AG04449 (cell line): ENCODE measurements at regions not wholly inside any gene's neighbourhood (a gene's known extent, or its start where the extent isn't known, plus 50 kb on each side); places are given as distances from the start of the nearest gene placed in this dataset.

Source experiments
- CTCF ChIA-PET: fragments of 350-600 bp; formaldehyde crosslinking; extraction: SDS; loops from one replicate; lab custom pipeline; 2021; ENCODE audit warnings: antibody characterized with exemption; lab: Yijun Ruan, JAX
- POLR2A ChIA-PET: fragments of 400-600, 350-600 bp; formaldehyde crosslinking; extraction: SDS; loops from one replicate; lab custom pipeline; 2020; ENCODE audit warnings: antibody characterized with exemption, inconsistent platforms; lab: Yijun Ruan, JAX
- DNase-seq: peaks from one replicate; pipeline ENCODE4 v3.0.0-alpha.2; 2010; ENCODE audit warnings: low read depth, low spot score
- H3K4me3 ChIP-seq: 2 replicates; pipeline ENCODE4 v1.5.1; 2011; ENCODE audit warnings: low read depth, mild to moderate bottlenecking, control low read depth, low read length
- CTCF ChIP-seq: IDR thresholded peaks from one replicate; pipeline ENCODE4 v1.5.1; 2011; ENCODE audit warnings: mild to moderate bottlenecking, moderate library complexity, low read length, control low read depth, inconsistent platforms; ENCODE audit not compliant: insufficient read depth; ENCODE audit errors: missing control alignments

- no peak for TF ChIP-seq CTCF
- CTCF ChIA-PET: no interaction called here
- no peak for DNase-seq
- H3K4me3 ChIP-seq: no peak overlapping the region
- POLR2A ChIA-PET: no interaction called here
Observed at GRCh38 chr2:142598846-142599245, 278.6 kb upstream of the KYNU start.

- CTCF ChIA-PET: no interaction called here
- no peak overlapping the region for H3K4me3 ChIP-seq
- no peak for DNase-seq
- no peak for TF ChIP-seq CTCF
- POLR2A ChIA-PET: no interaction called here
Observed at GRCh38 chr2:142596334-142597088, 281.0 kb upstream of the KYNU start.

GRCh38 chr2:142594935-142595334 is 282.5 kb upstream of the KYNU start:
- ChIA-PET POLR2A (no interaction called here), CTCF (no interaction called here)
- no peak for TF ChIP-seq CTCF
- H3K4me3 ChIP-seq: no peak overlapping the region
- no peak for DNase-seq

GRCh38 chr2:142592171-142592570 is 285.3 kb upstream of the KYNU start:
- TF ChIP-seq CTCF: no peak
- ChIA-PET POLR2A (no interaction called here), CTCF (no interaction called here)
- no peak for DNase-seq
- H3K4me3 ChIP-seq: no peak overlapping the region

GRCh38 chr2:142591420-142591819 is 286.0 kb upstream of the KYNU start:
- no peak for TF ChIP-seq CTCF
- POLR2A ChIA-PET: no interaction called here
- H3K4me3 ChIP-seq: no peak overlapping the region
- CTCF ChIA-PET: no interaction called here
- no peak for DNase-seq

- H3K4me3 ChIP-seq: no peak overlapping the region
- ChIA-PET POLR2A (no interaction called here), CTCF (no interaction called here)
- TF ChIP-seq CTCF: no peak
- no peak for DNase-seq
Observed at GRCh38 chr2:142588269-142588668, 289.2 kb upstream of the KYNU start.
